Liver (tissue), 3 donors: ENCODE measurements at regions not wholly inside any gene's neighbourhood (a gene's known extent, or its start where the extent isn't known, plus 50 kb on each side); places are given as distances from the start of the nearest gene placed in this dataset.

Source experiments
- ATF3 ChIP-seq: IDR thresholded peaks from 2 replicates; pipeline ENCODE4 v1.6.1; 2016; ENCODE audit warnings: antibody characterized with exemption
- GABPA ChIP-seq, 2 donors: IDR thresholded peaks in 1 of 2; conservative IDR thresholded peaks in 1 of 2; 2 replicates each; pipeline ENCODE4 v1.6.1; 2016; ENCODE audit warnings: antibody characterized with exemption in 2 of 2, mild to moderate bottlenecking in 1 of 2, moderate library complexity in 1 of 2
- SP1 ChIP-seq: IDR thresholded peaks from 2 replicates; pipeline ENCODE4 v1.6.1; 2018; ENCODE audit warnings: antibody characterized with exemption, mild to moderate bottlenecking
- TAF1 ChIP-seq: conservative IDR thresholded peaks from 2 replicates; pipeline ENCODE4 v1.6.1; 2016; ENCODE audit warnings: antibody characterized with exemption, mild to moderate bottlenecking
- TF ChIP-seq, protein P1 (sequence below): fragments of 150-350 bp; IDR thresholded peaks from 2 replicates; pipeline ENCODE4 v1.5.1; 2017; ENCODE audit warnings: improper control_type of control experiment, low read depth, low read length; ENCODE audit not compliant: missing input control
- TF ChIP-seq, protein P2 (sequence below): IDR thresholded peaks from 2 replicates; pipeline ENCODE4 v1.6.1; 2016; ENCODE audit warnings: antibody characterized with exemption
- donor health status: healthy.
- donor health status: healthy.

DNA sequence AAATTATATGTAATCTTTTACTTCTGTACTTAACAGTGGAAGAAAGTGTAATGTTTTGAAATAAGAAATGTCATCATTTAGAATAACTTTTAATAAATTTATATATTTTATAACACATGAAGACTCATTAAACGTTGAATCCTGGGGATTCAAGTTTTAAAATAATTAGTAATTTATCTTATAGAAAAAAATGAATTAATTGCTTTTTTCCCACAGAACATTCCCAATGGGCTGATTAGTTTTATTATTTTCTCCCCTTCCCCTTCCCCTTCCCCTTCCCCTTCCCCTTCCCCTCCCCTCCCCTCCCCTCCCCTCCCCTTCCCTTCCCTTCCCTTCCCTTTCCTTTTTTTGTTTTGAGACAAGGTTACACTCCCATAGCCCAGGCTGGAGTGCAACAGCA lies 79.7 kb downstream of the MRPS30 start:
- TF ChIP-seq ATF3: no peak
- TF ChIP-seq, protein P1, sequence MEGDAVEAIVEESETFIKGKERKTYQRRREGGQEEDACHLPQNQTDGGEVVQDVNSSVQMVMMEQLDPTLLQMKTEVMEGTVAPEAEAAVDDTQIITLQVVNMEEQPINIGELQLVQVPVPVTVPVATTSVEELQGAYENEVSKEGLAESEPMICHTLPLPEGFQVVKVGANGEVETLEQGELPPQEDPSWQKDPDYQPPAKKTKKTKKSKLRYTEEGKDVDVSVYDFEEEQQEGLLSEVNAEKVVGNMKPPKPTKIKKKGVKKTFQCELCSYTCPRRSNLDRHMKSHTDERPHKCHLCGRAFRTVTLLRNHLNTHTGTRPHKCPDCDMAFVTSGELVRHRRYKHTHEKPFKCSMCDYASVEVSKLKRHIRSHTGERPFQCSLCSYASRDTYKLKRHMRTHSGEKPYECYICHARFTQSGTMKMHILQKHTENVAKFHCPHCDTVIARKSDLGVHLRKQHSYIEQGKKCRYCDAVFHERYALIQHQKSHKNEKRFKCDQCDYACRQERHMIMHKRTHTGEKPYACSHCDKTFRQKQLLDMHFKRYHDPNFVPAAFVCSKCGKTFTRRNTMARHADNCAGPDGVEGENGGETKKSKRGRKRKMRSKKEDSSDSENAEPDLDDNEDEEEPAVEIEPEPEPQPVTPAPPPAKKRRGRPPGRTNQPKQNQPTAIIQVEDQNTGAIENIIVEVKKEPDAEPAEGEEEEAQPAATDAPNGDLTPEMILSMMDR: no peak
- TF ChIP-seq SP1: no peak
- no peak for TF ChIP-seq GABPA (IDR thresholded peaks at IDR 0.05 in 1 of 2, conservative IDR thresholded peaks at IDR 0.05 in 1 of 2)
- TF ChIP-seq, protein P2, sequence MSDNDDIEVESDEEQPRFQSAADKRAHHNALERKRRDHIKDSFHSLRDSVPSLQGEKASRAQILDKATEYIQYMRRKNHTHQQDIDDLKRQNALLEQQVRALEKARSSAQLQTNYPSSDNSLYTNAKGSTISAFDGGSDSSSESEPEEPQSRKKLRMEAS: no peak
- no peak for TF ChIP-seq TAF1
